Bronchial epithelial cell (primary cell): ENCODE measurements at regions not wholly inside any gene's neighbourhood (a gene's known extent, or its start where the extent isn't known, plus 50 kb on each side); places are given as distances from the start of the nearest gene placed in this dataset.

Experiments
- DNase-seq: peaks from one replicate; pipeline ENCODE4 v3.0.0-alpha.2; 2010; ENCODE audit warnings: low read depth
- FAIRE-seq: peaks from 2 replicates; lab custom pipeline; 2011; peaks lifted over from hg19 to GRCh38; lab: Jason Lieb, UNC
- H3K27me3 ChIP-seq: 2 replicates; pipeline ENCODE4 v1.5.1; 2011; ENCODE audit warnings: low read length; ENCODE audit not compliant: control insufficient read depth, insufficient read depth
- H3K36me3 ChIP-seq: 2 replicates; pipeline ENCODE4 v1.5.1; 2011; ENCODE audit warnings: low read length; ENCODE audit not compliant: control insufficient read depth, insufficient read depth
- H3K4me3 ChIP-seq: 2 replicates; pipeline ENCODE4 v1.5.1; 2011; ENCODE audit warnings: mild to moderate bottlenecking, low read depth, low read length, control low read depth
- TF ChIP-seq, protein P1 (sequence below): IDR thresholded peaks from 2 replicates; pipeline ENCODE4 v1.5.1; 2011; ENCODE audit warnings: mild to moderate bottlenecking, moderate library complexity, low read length, control low read depth, inconsistent platforms; ENCODE audit not compliant: insufficient read depth, severe bottlenecking

- H3K4me3 ChIP-seq: no peak overlapping the region
- no peaks in the 10 kb centered on the region for H3K27me3 ChIP-seq
- FAIRE-seq (no peak), DNase-seq (no peak)
- H3K36me3 ChIP-seq: no peaks in the 10 kb centered on the region
- TF ChIP-seq, protein P1, sequence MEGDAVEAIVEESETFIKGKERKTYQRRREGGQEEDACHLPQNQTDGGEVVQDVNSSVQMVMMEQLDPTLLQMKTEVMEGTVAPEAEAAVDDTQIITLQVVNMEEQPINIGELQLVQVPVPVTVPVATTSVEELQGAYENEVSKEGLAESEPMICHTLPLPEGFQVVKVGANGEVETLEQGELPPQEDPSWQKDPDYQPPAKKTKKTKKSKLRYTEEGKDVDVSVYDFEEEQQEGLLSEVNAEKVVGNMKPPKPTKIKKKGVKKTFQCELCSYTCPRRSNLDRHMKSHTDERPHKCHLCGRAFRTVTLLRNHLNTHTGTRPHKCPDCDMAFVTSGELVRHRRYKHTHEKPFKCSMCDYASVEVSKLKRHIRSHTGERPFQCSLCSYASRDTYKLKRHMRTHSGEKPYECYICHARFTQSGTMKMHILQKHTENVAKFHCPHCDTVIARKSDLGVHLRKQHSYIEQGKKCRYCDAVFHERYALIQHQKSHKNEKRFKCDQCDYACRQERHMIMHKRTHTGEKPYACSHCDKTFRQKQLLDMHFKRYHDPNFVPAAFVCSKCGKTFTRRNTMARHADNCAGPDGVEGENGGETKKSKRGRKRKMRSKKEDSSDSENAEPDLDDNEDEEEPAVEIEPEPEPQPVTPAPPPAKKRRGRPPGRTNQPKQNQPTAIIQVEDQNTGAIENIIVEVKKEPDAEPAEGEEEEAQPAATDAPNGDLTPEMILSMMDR: no peak
Observed at GRCh38 chr10:90984898-90985297, 64.0 kb upstream of the ANKRD1 start.

DNA sequence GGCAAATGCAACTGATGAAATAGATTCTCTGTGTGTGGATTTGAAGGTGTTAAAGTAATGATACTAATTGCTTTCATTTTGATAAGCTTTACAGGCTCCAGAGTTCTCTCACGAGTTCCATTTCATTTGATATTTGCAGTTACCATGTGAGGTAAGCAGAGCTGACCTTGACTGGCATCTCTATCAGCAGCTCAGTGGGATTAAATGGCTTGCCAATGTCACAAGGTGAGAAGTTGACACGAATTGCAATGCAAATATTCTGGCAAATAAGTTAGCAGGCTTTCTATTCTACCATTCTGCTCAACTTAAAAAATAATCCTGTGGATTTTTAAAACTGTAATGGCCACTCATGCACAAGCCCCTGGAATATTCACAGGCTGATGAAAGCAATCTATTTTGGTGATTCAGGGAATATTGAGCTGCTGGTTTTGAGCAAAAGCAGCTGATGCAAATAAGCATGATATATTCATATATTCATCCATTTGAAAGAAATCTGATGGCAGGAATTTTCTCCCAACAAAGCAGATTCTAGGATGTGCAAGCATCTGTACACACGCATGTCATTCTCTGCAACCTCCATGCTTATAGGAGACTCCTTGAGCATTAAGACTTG lies 64.5 kb upstream of the ANKRD1 start:
- H3K4me3 ChIP-seq: no peak overlapping the region
- DNase-seq: no peak
- FAIRE-seq: no peak
- TF ChIP-seq, protein P1: no peak
- H3K27me3 ChIP-seq: no peaks in the 10 kb centered on the region
- H3K36me3 ChIP-seq: no peaks in the 10 kb centered on the region

DNA sequence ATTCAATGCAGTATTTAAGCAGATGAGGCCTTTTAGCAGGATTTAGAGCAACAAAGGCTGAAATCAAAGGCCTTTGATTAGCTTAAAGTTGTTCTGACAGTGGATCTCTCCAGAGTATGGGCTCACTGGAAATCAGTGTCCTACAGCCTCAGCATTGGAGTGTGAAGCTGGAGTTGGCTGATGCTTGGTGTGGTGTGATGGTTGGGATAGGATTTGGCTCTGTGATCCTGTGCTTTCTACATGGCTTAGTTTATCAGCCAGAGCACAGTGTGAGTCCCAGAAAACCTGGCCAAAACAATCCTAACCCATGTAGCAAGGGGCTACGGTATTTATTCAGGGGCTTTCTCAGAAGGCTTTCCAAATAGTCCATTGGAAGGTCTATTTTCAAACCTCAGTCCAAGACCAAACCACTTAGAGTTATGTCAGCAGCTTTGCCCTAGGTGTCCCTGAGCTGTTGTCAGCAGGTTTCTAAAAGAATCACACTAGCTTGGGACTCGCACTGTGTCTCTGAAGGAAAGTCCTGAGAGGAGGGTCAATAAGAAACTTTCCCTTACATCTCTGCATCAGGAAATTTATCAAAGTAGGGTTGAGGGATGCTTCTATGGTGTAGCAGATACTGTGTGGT lies 65.4 kb upstream of the ANKRD1 start:
- no peak for FAIRE-seq
- Histone ChIP-seq H3K36me3 (no peaks in the 10 kb centered on the region), H3K4me3 (no peak overlapping the region), H3K27me3 (no peaks in the 10 kb centered on the region)
- TF ChIP-seq, protein P1: no peak
- no peak for DNase-seq

DNA sequence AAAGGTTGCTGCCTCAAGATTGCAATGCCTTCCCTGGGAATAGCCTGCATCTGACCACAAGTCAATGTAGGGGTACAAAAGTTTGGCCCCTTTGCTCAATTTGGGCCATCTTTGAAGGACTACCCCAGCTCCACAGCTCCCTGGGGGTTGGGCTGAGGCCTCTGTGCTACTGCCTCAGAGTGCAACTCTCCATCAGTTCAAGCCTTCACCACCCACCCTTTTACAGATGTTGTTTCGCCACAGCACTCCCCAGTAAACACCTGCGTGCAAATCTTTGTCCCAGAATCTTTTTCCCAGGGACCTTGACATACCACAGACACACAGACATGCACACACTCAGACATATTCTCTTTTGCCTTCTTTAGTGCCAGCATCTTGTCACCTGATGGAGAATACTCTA lies 66.0 kb upstream of the ANKRD1 start:
- no peaks in the 10 kb centered on the region for H3K36me3 ChIP-seq
- no peak for FAIRE-seq
- TF ChIP-seq, protein P1: no peak
- DNase-seq: no peak
- no peak overlapping the region for H3K4me3 ChIP-seq
- H3K27me3 ChIP-seq: no peaks in the 10 kb centered on the region

GRCh38 chr10:90987383-90987782 lies 66.5 kb upstream of the ANKRD1 start:
- H3K27me3 ChIP-seq: no peaks in the 10 kb centered on the region
- no peak for DNase-seq
- FAIRE-seq: no peak
- TF ChIP-seq, protein P1: no peak
- no peak overlapping the region for H3K4me3 ChIP-seq
- H3K36me3 ChIP-seq: no peaks in the 10 kb centered on the region

- no peaks in the 10 kb centered on the region for H3K36me3 ChIP-seq
- no peak for FAIRE-seq
- TF ChIP-seq, protein P1: no peak
- no peaks in the 10 kb centered on the region for H3K27me3 ChIP-seq
- H3K4me3 ChIP-seq: no peak overlapping the region
- DNase-seq: no peak
Observed at GRCh38 chr10:90988024-90988423, 67.1 kb upstream of the ANKRD1 start.
